GM12878 (cell line): ENCODE measurements at regions not wholly inside any gene's neighbourhood (a gene's known extent, or its start where the extent isn't known, plus 50 kb on each side); places are given as distances from the start of the nearest gene placed in this dataset.

Experiments
- CBFB ChIP-seq: IDR thresholded peaks from 2 replicates; pipeline ENCODE4 v1.6.1; 2016; ENCODE audit warnings: antibody characterized with exemption, low read depth
- GABPA ChIP-seq: IDR thresholded peaks from 2 replicates; pipeline ENCODE4 v1.6.1; 2014; ENCODE audit warnings: antibody characterized with exemption, low read depth, mild to moderate bottlenecking, inconsistent platforms
- NR2C2 ChIP-seq: IDR thresholded peaks from 2 replicates; pipeline ENCODE4 v1.6.1; 2011; ENCODE audit warnings: borderline replicate concordance, low read depth; ENCODE audit not compliant: control insufficient read depth, insufficient read length
- TCF12 ChIP-seq: IDR thresholded peaks from 2 replicates; pipeline ENCODE4 v1.6.1; 2011; ENCODE audit warnings: low read depth, mild to moderate bottlenecking, low read length
- ZNF274 ChIP-seq: IDR thresholded peaks from one replicate; pipeline ENCODE4 v1.8.0; 2011; ENCODE audit not compliant: insufficient read length, insufficient read depth

DNA sequence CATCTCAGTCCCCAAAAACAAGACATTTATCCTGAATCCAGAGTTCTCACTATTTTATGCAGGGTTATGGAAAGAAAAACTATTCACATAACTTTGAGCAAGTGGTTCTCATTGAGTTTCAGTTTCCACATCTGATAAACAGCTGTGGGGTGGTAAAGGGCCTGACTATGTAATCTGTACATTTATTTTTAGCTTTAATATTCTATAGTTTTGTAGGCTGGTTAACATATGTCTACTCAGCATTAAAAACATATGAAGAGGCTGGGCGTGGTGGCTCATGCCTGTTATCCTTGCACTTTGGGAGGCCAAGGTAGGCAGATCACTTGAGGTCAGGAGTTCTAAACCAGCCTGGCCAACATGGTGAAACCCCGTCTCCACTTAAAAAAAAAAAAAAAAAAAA, 301.5 kb upstream of the CCNG1 start:
- TF ChIP-seq ZNF274, result no peak
- TF ChIP-seq CBFB, result no peak
- no peak for TF ChIP-seq NR2C2
- TF ChIP-seq GABPA, result no peak
- no peak for TF ChIP-seq TCF12
